ENCODE measurements at regions not wholly inside any gene's neighbourhood (a gene's known extent, or its start where the extent isn't known, plus 50 kb on each side); places are given as distances from the start of the nearest gene placed in this dataset.

GRCh38 chr4:97396097-97396496 lies 747.2 kb downstream of the STPG2 start:
- no peak for TF ChIP-seq POLR2AphosphoS5 (IDR thresholded peaks at IDR 0.05; ENCODE audit: low read depth, low read length)
- TF ChIP-seq POLR2A (IDR thresholded peaks at IDR 0.05; ENCODE audit: low read depth, low read length) = no peak
- no peak for TF ChIP-seq TAF1 (IDR thresholded peaks at IDR 0.05; ENCODE audit: borderline replicate concordance, low read depth, low read length)
